ENCODE measurements at regions not wholly inside any gene's neighbourhood (a gene's known extent, or its start where the extent isn't known, plus 50 kb on each side); places are given as distances from the start of the nearest gene placed in this dataset.

- no peak overlapping the region for H4K91ac ChIP-seq (ENCODE audit: insufficient read length, low read depth, low read length)
- H3K27me3 Mint-ChIP-seq (ENCODE audit: low read depth): peaks cover 4% of the 10 kb centered on the region
- WGBS (ENCODE audit: extremely low coverage, insufficient read length, low lambda C conversion rate): no CpG with 5 or more reads among the region's 10 CpGs
Observed at GRCh38 chr10:130659528-130659927, 523.3 kb downstream of the GLRX3 start.

More at GRCh38 chr10:130659528-130659927, 523.3 kb downstream of the GLRX3 start:
- Histone ChIP-seq H3K27me3 (ENCODE audit: insufficient read depth, low read length) (no peaks in the 10 kb centered on the region), H3K4ac (ENCODE audit: low read depth, low read length) (no peak overlapping the region), H3K23me2 (ENCODE audit: insufficient read length, low read depth, low read length, poor library complexity, severe bottlenecking) (no peaks in the 10 kb centered on the region), H2BK15ac (ENCODE audit: low read depth, low read length) (no peak overlapping the region), H2AK5ac (ENCODE audit: insufficient read length, low read length) (no peak overlapping the region), H3K9ac (ENCODE audit: extremely low read depth, insufficient read length, low read length) (no peak overlapping the region), H3K79me1 (ENCODE audit: insufficient read depth, low read depth, low read length, poor library complexity, severe bottlenecking) (no peaks in the 10 kb centered on the region), H3K79me2 (ENCODE audit: insufficient read depth, low read length) (no peaks in the 10 kb centered on the region), H3K4me2 (ENCODE audit: insufficient read depth, insufficient read length, low read length) (no peak overlapping the region), H2BK120ac (ENCODE audit: low read depth, low read length, poor library complexity, severe bottlenecking) (no peak overlapping the region), H2BK5ac (ENCODE audit: insufficient read length, low read length) (no peak overlapping the region), H2BK12ac (ENCODE audit: insufficient read length, low read depth, low read length) (no peak overlapping the region), H3K23ac (ENCODE audit: insufficient read length, low read depth, low read length) (no peak overlapping the region), H2AFZ (ENCODE audit: low read length) (no peak overlapping the region), H3K14ac (ENCODE audit: insufficient read depth, low read length) (no peak overlapping the region), H4K20me1 (ENCODE audit: control insufficient read depth, insufficient read depth, insufficient read length) (no peaks in the 10 kb centered on the region), H4K5ac (ENCODE audit: insufficient read length, low read depth, low read length) (no peak overlapping the region), H3K4me1 (ENCODE audit: insufficient read depth, low read length) (no peaks in the 10 kb centered on the region; the same call in 1 of the 2 replicates), H3K18ac (ENCODE audit: insufficient read length, low read depth, low read length) (no peak overlapping the region), H3T11ph (ENCODE audit: low read length) (no peak overlapping the region), H2BK20ac (ENCODE audit: low read depth, low read length, poor library complexity, severe bottlenecking) (no peak overlapping the region), H3K27ac (ENCODE audit: insufficient read length, low read depth, low read length) (no peak overlapping the region), H3K56ac (ENCODE audit: insufficient read length, low read depth, low read length) (no peak overlapping the region), H4K8ac (replicated peaks; ENCODE audit: insufficient read length, low read depth, low read length) (no peak overlapping the region), H3K9me3 (ENCODE audit: control insufficient read depth, low read depth, low read length) (no peaks in the 10 kb centered on the region)
- H3K4me1 Mint-ChIP-seq: peaks cover 3 to 13% of the 10 kb centered on the region in 2 experiments; a peak in 2 of 4 replicates
- H3K36me3 Mint-ChIP-seq (ENCODE audit: insufficient read depth in 1 of 3, low read depth in 3 of 3): no peaks in the 10 kb centered on the region; a peak in 2 of 7 replicates
- DNase-seq: no peak
- TF ChIP-seq CTCF (conservative IDR thresholded peaks at IDR 0.05): no peak
- H3K4me3 Mint-ChIP-seq: no peak overlapping the region
- H3K9me3 Mint-ChIP-seq: no peaks in the 10 kb centered on the region; a peak in 2 of 5 replicates
- no peak overlapping the region for H3K27ac Mint-ChIP-seq

Measured in H9 (cell line).